Gastroesophageal sphincter (tissue), 4 donors: ENCODE measurements at regions not wholly inside any gene's neighbourhood (a gene's known extent, or its start where the extent isn't known, plus 50 kb on each side); places are given as distances from the start of the nearest gene placed in this dataset.

Experiments
- ATAC-seq: fragments of 150-250 bp; one replicate; pipeline ENCODE4 v1.9.1; 2016; ENCODE audit warnings: mild to moderate bottlenecking, moderate library complexity
- H3K27ac ChIP-seq, 4 donors: fragments of 200-600 bp; sonication (generic) in 3 of 4; 1 replicate in 3 of 4; 2 replicates in 1 of 4; pipeline ENCODE4 v1.5.1; 2016 to 2019
- H3K27me3 ChIP-seq: fragments of 200-600 bp; sonication (generic); one replicate; pipeline ENCODE4 v1.5.1; 2019
- H3K36me3 ChIP-seq, 2 donors: fragments of 200-600 bp; sonication (generic); one replicate each; pipeline ENCODE4 v1.5.1; 2019; ENCODE audit warnings: control low read depth in 1 of 2
- H3K4me1 ChIP-seq, 3 donors: fragments of 200-600 bp; sonication (generic); 1 replicate in 2 of 3; 2 replicates in 1 of 3; pipeline ENCODE4 v1.5.1; 2016 to 2019; ENCODE audit warnings: control low read depth in 2 of 3
- H3K4me3 ChIP-seq, 2 donors: fragments of 200-600 bp; sonication (generic); one replicate each; pipeline ENCODE4 v1.5.1; 2019; ENCODE audit warnings: mild to moderate bottlenecking in 1 of 2, moderate library complexity in 1 of 2
- H3K9me3 ChIP-seq, 3 donors: fragments of 200-600 bp; sonication (generic); one replicate each; pipeline ENCODE4 v1.5.1; 2017 to 2019; ENCODE audit warnings: control low read depth in 2 of 3
- EP300 ChIP-seq: sonication (generic); formaldehyde crosslinking; IDR thresholded peaks from one replicate; pipeline ENCODE4 v1.6.1; 2017; ENCODE audit warnings: antibody characterized with exemption, mild to moderate bottlenecking
- POLR2A ChIP-seq, 2 donors: fragments of 450-650 bp; IDR thresholded peaks; one replicate each; pipeline ENCODE4 v1.6.1; 2017; ENCODE audit warnings: antibody characterized with exemption in 2 of 2, mild to moderate bottlenecking in 2 of 2, moderate library complexity in 1 of 2
- POLR2AphosphoS5 ChIP-seq: sonication (generic); formaldehyde crosslinking; IDR thresholded peaks from one replicate; pipeline ENCODE4 v1.6.1; 2017; ENCODE audit warnings: antibody characterized with exemption
- WGBS, 2 donors: methylation state at CpG; one replicate each; pipeline ENCODE4 v1.1.5; 2018; ENCODE audit warnings: low coverage in 1 of 2; 5-methylcytosine and 5-hydroxymethylcytosine counted together
- TF ChIP-seq, protein P1 (sequence below), 4 experiments: fragments of 200-600 bp in 2 of 4; fragments of 450-650 bp in 2 of 4; sonication (generic) in 1 of 4; IDR thresholded peaks; one replicate each; pipeline ENCODE4 v1.5.1; 2017 to 2019; ENCODE audit warnings: antibody characterized with exemption in 4 of 4, mild to moderate bottlenecking in 2 of 4, moderate library complexity in 2 of 4

DNA sequence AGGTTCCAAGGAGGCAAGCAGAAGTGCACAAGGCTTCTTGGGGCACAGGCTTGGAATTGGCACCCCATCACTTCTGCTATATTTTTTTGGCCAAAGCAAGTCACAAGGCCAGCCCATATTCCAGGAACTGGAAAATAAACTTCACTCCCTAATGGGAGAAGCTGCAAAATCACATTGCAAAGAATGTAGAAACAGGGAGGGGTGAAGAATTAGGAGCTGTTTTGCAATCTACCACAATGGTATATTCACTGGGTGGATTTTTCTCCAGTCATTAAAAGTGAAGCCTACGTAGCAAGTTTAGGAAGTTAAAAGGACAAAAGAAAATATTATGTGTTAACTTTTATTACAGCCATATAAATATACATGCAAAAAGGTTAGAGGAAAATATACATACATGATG lies 464.8 kb downstream of the COG6 start:
- H3K4me3 ChIP-seq = no peak overlapping the region
- no peaks in the 10 kb centered on the region for H3K36me3 ChIP-seq
- H3K9me3 ChIP-seq = no peaks in the 10 kb centered on the region
- peak; percentile 42 for ATAC-seq
- H3K27me3 ChIP-seq = no peaks in the 10 kb centered on the region
- peak overlapping the region in 3 of 4 donors; percentile 1 to 41 (median 23) for H3K27ac ChIP-seq
- TF ChIP-seq POLR2A (IDR thresholded peaks at IDR 0.05) (no peak), EP300 (no peak), POLR2AphosphoS5 (no peak)
- TF ChIP-seq, protein P1, sequence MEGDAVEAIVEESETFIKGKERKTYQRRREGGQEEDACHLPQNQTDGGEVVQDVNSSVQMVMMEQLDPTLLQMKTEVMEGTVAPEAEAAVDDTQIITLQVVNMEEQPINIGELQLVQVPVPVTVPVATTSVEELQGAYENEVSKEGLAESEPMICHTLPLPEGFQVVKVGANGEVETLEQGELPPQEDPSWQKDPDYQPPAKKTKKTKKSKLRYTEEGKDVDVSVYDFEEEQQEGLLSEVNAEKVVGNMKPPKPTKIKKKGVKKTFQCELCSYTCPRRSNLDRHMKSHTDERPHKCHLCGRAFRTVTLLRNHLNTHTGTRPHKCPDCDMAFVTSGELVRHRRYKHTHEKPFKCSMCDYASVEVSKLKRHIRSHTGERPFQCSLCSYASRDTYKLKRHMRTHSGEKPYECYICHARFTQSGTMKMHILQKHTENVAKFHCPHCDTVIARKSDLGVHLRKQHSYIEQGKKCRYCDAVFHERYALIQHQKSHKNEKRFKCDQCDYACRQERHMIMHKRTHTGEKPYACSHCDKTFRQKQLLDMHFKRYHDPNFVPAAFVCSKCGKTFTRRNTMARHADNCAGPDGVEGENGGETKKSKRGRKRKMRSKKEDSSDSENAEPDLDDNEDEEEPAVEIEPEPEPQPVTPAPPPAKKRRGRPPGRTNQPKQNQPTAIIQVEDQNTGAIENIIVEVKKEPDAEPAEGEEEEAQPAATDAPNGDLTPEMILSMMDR (IDR thresholded peaks at IDR 0.05) = no peak
- 67 to 80% methylated on average over 1 of the region's 1 CpG for WGBS, 2 donors
- H3K4me1 ChIP-seq = peaks cover 0 to 5% (median 0%) of the 10 kb centered on the region in 3 donors

DNA sequence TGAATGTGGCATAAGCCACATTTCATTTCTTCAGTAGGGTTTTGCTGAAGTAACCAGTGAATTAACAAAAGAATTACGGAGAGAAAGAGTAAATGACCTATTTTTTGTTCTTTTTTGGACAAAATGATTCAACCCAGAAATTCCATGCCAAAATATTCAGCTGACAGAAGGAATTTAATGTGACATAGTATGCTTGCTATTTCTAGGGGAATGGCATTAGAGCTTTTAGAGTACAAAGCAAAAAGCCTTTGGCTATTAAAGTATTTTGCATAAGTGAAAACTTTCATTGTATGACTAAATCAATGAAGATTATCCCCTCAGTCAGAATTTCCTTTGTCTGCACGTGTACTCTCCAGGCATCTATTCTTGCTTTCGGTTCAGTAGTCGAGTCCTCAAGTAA lies 465.3 kb downstream of the COG6 start:
- Histone ChIP-seq H3K36me3 (no peaks in the 10 kb centered on the region), H3K9me3 (no peaks in the 10 kb centered on the region), H3K27ac (peak overlapping the region in 3 of 4 donors; percentile 1 to 41 (median 23)), H3K4me1 (no peaks in the 10 kb centered on the region), H3K4me3 (no peak overlapping the region), H3K27me3 (no peaks in the 10 kb centered on the region)
- ATAC-seq = no peak
- peak; percentile 28 for TF ChIP-seq POLR2AphosphoS5
- no peak for TF ChIP-seq POLR2A (IDR thresholded peaks at IDR 0.05)
- WGBS, 2 donors = 35 to 70% methylated on average over 3 to 4 of the region's 4 CpGs

DNA sequence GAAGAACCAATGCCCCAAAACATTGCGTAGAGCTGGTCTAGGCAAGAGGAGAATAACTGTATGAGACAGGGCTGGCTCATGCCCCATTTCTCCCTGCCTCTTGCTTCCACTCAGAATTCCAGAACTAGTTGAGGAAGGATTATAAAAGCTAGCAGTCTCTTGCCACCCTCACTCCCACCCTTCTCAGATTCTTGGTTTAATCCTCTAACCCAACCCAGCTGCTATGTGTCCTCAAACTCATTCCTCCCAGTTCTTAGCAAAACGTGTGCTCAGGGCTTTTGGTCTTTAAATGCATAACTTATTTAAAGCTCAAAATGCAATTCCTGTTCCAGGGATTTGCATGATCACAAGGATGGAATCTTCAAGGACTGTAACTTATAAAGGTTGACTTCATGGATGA lies 466.3 kb downstream of the COG6 start:
- Histone ChIP-seq H3K27ac (no peak overlapping the region), H3K27me3 (no peaks in the 10 kb centered on the region), H3K4me3 (no peak overlapping the region), H3K9me3 (no peaks in the 10 kb centered on the region), H3K4me1 (no peaks in the 10 kb centered on the region), H3K36me3 (no peaks in the 10 kb centered on the region)
- TF ChIP-seq POLR2AphosphoS5 = no peak
- no peak for TF ChIP-seq EP300
- TF ChIP-seq POLR2A (IDR thresholded peaks at IDR 0.05) = no peak
- TF ChIP-seq, protein P1 (IDR thresholded peaks at IDR 0.05) = no peak
- WGBS, 2 donors = 72 to 100% methylated on average over 1 to 2 of the region's 2 CpGs
- no peak for ATAC-seq

DNA sequence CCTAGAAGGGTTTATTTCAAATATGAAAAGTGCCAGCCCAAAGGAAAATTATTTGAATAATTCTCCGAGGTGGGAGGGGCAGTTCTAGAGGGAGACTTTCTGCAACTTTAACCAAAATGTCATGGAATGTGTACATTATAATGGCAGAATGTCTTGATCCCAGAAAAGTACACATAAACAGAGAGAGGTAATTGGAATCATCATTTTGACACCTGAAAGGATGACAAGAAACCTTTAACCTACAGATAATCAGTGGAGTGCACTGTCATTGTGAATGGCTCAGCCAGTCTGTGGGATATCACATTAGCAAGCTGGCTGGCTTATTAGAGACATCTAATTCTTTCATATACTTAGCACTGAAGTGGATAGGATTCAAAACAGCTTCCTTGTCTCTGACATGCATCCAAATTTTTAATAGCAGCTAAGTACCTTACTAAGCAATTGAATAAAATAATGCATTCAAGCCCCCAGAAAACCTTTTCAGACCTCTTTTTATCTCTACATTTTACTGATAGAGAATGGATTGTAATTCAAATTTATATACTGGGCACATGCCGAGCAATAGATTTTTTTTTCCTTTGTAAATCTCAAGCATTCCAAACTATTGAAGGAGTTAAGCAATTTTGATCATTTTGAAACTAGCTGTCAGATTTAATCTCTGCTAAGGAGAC lies 468.6 kb downstream of the COG6 start:
- H3K36me3 ChIP-seq = no peaks in the 10 kb centered on the region
- no peaks in the 10 kb centered on the region for H3K9me3 ChIP-seq
- WGBS, 2 donors = 64 to 79% methylated on average over 2 of the region's 2 CpGs
- TF ChIP-seq EP300 (no peak), POLR2A (IDR thresholded peaks at IDR 0.05) (no peak), POLR2AphosphoS5 (no peak)
- TF ChIP-seq, protein P1 (IDR thresholded peaks at IDR 0.05) = no peak
- no peak for ATAC-seq
- H3K4me3 ChIP-seq = no peak overlapping the region
- no peak overlapping the region for H3K27ac ChIP-seq
- no peaks in the 10 kb centered on the region for H3K4me1 ChIP-seq
- no peaks in the 10 kb centered on the region for H3K27me3 ChIP-seq

DNA sequence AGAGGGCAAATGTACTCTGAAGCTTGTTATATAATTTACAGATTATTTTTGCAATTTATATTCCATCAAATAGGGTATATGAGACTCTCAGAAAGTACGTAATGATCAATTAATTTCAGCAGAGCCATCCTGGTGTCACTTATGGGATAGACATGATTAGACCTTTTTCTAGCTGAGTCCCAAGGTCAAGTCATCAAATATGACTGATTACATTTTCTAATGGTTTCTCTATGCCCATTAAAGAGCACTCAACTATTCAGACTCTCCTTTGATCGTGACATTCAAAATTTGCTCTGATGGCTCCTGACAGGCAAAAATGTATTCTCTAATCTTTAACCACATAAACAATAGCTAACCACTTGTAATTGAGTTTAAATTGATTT lies 469.2 kb downstream of the COG6 start:
- ATAC-seq = no peak
- TF ChIP-seq POLR2AphosphoS5 = no peak
- TF ChIP-seq POLR2A (IDR thresholded peaks at IDR 0.05) = no peak
- TF ChIP-seq, protein P1 (IDR thresholded peaks at IDR 0.05) = no peak
- no peak for TF ChIP-seq EP300
- Histone ChIP-seq H3K4me3 (no peak overlapping the region), H3K9me3 (no peaks in the 10 kb centered on the region), H3K27ac (no peak overlapping the region), H3K4me1 (no peaks in the 10 kb centered on the region), H3K27me3 (no peaks in the 10 kb centered on the region), H3K36me3 (no peaks in the 10 kb centered on the region)
- 91 to 92% methylated on average over 2 of the region's 2 CpGs for whole genome bisulfite sequencing, 2 donors
